Activated CD8-positive, alpha-beta T cell treated with anti-CD3 and anti-CD28 coated beads for 36 hours (primary cell): ENCODE measurements at regions not wholly inside any gene's neighbourhood (a gene's known extent, or its start where the extent isn't known, plus 50 kb on each side); places are given as distances from the start of the nearest gene placed in this dataset.

Experiments used
- ATAC-seq: fragments of 200-7000 bp; cut with Tn5 transposase; one replicate; pipeline ENCODE4 v1.10.0; 2021; ENCODE audit warnings: mild to moderate bottlenecking, moderate library complexity
- CTCF ChIA-PET: fragments of 350-600 bp; sonication (Branson Sonifier 250); formaldehyde crosslinking; loops from one replicate; lab custom pipeline; 2021; ENCODE audit warnings: antibody characterized with exemption; lab: Charles Lee
- POLR2A ChIA-PET: fragments of 350-600 bp; sonication (Branson Sonifier 250); formaldehyde crosslinking; loops from one replicate; lab custom pipeline; 2021; ENCODE audit warnings: antibody characterized with exemption; lab: Charles Lee
- DNase-seq: peaks from one replicate; pipeline ENCODE4 v3.0.0-alpha.2; 2020
- H3K27ac Mint-ChIP-seq: one replicate; pipeline ENCODE4 v1.8.0; 2021; ENCODE audit warnings: mild to moderate bottlenecking, mixed read lengths
- H3K27me3 Mint-ChIP-seq: one replicate; pipeline ENCODE4 v1.8.0; 2021; ENCODE audit warnings: mixed read lengths
- H3K36me3 Mint-ChIP-seq: one replicate; pipeline ENCODE4 v1.8.0; 2021; ENCODE audit warnings: low read depth, mixed read lengths
- H3K4me1 Mint-ChIP-seq: one replicate; pipeline ENCODE4 v1.8.0; 2021; ENCODE audit warnings: low read depth, mixed read lengths
- H3K4me3 Mint-ChIP-seq: one replicate; pipeline ENCODE4 v1.8.0; 2021; ENCODE audit warnings: mild to moderate bottlenecking, moderate library complexity, mixed read lengths
- H3K9me3 Mint-ChIP-seq: one replicate; pipeline ENCODE4 v1.8.0; 2021; ENCODE audit warnings: mixed read lengths
- intact Hi-C: fragments of 100-400 bp; cut with micrococcal nuclease; formaldehyde crosslinking; loops from one replicate; pipeline ENCODE4 v1.10.0; 2022
- TF ChIP-seq, protein P1 (sequence below): fragments of 200-600 bp; IDR thresholded peaks from one replicate; pipeline ENCODE4 v1.8.0; 2022; ENCODE audit warnings: antibody characterized with exemption, mild to moderate bottlenecking

DNA sequence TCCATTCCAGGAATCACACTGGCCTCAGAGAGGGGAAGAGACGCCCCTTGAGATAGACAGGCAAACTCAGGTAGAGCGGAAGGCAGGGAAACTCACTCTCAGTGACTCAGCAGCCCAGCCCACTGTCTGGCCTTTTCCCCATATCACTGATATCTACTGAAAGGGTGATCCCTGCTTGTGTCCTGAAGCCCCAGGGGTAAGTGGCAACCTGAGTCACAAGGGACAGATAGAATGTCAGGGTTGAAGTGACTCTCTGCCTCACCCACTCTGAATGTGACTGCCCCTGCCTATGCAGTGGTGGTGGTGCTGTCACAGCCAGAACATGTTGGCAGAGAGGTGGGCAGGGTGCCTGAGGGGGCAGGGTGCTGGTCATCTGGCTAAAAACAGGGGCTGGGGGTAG, 157.5 kb upstream of the FGGY start:
- peak; percentile 55 for ATAC-seq
- peaks cover 19% of the 10 kb centered on the region for H3K4me1 Mint-ChIP-seq
- no peak overlapping the region for H3K27ac Mint-ChIP-seq
- POLR2A ChIA-PET = no interaction called here
- H3K27me3 Mint-ChIP-seq = no peaks in the 10 kb centered on the region
- H3K4me3 Mint-ChIP-seq = no peak overlapping the region
- intact Hi-C loops = no loop called here
- CTCF ChIA-PET = no interaction called here
- H3K36me3 Mint-ChIP-seq = no peaks in the 10 kb centered on the region
- TF ChIP-seq, protein P1, sequence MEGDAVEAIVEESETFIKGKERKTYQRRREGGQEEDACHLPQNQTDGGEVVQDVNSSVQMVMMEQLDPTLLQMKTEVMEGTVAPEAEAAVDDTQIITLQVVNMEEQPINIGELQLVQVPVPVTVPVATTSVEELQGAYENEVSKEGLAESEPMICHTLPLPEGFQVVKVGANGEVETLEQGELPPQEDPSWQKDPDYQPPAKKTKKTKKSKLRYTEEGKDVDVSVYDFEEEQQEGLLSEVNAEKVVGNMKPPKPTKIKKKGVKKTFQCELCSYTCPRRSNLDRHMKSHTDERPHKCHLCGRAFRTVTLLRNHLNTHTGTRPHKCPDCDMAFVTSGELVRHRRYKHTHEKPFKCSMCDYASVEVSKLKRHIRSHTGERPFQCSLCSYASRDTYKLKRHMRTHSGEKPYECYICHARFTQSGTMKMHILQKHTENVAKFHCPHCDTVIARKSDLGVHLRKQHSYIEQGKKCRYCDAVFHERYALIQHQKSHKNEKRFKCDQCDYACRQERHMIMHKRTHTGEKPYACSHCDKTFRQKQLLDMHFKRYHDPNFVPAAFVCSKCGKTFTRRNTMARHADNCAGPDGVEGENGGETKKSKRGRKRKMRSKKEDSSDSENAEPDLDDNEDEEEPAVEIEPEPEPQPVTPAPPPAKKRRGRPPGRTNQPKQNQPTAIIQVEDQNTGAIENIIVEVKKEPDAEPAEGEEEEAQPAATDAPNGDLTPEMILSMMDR = no peak
- H3K9me3 Mint-ChIP-seq = no peaks in the 10 kb centered on the region
- DNase-seq = no peak

- no peaks in the 10 kb centered on the region for H3K9me3 Mint-ChIP-seq
- ATAC-seq (no peak), DNase-seq (no peak)
- no peaks in the 10 kb centered on the region for H3K27me3 Mint-ChIP-seq
- TF ChIP-seq, protein P1 = no peak
- H3K4me3 Mint-ChIP-seq = no peak overlapping the region
- ChIA-PET POLR2A (no interaction called here), CTCF (no interaction called here)
- no peak overlapping the region for H3K27ac Mint-ChIP-seq
- peaks cover 22% of the 10 kb centered on the region for H3K4me1 Mint-ChIP-seq
- H3K36me3 Mint-ChIP-seq = no peaks in the 10 kb centered on the region
- intact Hi-C loops = no loop called here
Measured at GRCh38 chr1:59141267-59141863, 155.5 kb upstream of the FGGY start.

- H3K27ac Mint-ChIP-seq = peak overlapping the region; percentile 17
- TF ChIP-seq, protein P1 = no peak
- no peaks in the 10 kb centered on the region for H3K27me3 Mint-ChIP-seq
- intact Hi-C loops = no loop called here
- DNase-seq = no peak
- peaks cover 29% of the 10 kb centered on the region for H3K4me1 Mint-ChIP-seq
- no peaks in the 10 kb centered on the region for H3K9me3 Mint-ChIP-seq
- no peaks in the 10 kb centered on the region for H3K36me3 Mint-ChIP-seq
- POLR2A ChIA-PET = interaction anchor here (0.7 kb wide), 1 partner anchor 57 kb away, joined by 3 read pairs; no protein-coding TSS in a partner anchor
- no peak overlapping the region for H3K4me3 Mint-ChIP-seq
- no peak for ATAC-seq
- CTCF ChIA-PET = no interaction called here
Measured at GRCh38 chr1:59142311-59143132, 154.4 kb upstream of the FGGY start.

GRCh38 chr1:59143133-59143487, 153.8 kb upstream of the FGGY start:
- H3K4me3 Mint-ChIP-seq = no peak overlapping the region
- ATAC-seq (no peak), DNase-seq (no peak)
- ChIA-PET CTCF (no interaction called here), POLR2A (interaction anchor here (0.7 kb wide), 1 partner anchor 56 kb away, joined by 3 read pairs; no protein-coding TSS in a partner anchor)
- no peaks in the 10 kb centered on the region for H3K9me3 Mint-ChIP-seq
- H3K27ac Mint-ChIP-seq = no peak overlapping the region
- H3K4me1 Mint-ChIP-seq = peaks cover 28% of the 10 kb centered on the region
- H3K36me3 Mint-ChIP-seq = no peaks in the 10 kb centered on the region
- intact Hi-C loops = no loop called here
- TF ChIP-seq, protein P1 = no peak
- H3K27me3 Mint-ChIP-seq = no peaks in the 10 kb centered on the region

DNA sequence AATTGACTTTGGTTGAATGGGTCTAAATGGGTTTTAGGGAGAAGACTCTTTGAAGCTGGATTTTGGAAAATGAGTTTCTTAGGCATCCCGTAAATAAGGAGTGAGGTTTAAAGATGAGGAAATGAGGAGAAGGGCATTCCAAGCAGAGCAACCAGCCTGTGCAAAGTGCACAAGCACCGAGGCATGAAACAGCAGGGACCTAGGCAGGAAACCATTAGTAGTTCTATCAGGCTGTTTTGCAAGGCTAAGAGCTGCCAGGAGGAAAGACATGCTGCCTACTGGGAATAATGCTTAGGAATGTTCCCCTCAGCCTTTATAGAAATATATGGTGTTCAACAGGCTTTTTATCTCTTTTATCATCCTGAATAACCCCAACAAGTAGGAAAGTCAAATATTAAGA, 153.1 kb upstream of the FGGY start:
- TF ChIP-seq, protein P1 = no peak
- Mint-ChIP-seq H3K27me3 (no peaks in the 10 kb centered on the region), H3K27ac (no peak overlapping the region), H3K4me3 (no peak overlapping the region), H3K9me3 (no peaks in the 10 kb centered on the region), H3K4me1 (peaks cover 24% of the 10 kb centered on the region), H3K36me3 (no peaks in the 10 kb centered on the region)
- no peak for ATAC-seq
- POLR2A ChIA-PET = interaction anchor here (0.8 kb wide), 1 partner anchor 296 kb away, joined by 3 read pairs; no protein-coding TSS in a partner anchor
- DNase-seq = no peak
- intact Hi-C loops = no loop called here
- CTCF ChIA-PET = no interaction called here
